ENCODE measurements at regions not wholly inside any gene's neighbourhood (a gene's known extent, or its start where the extent isn't known, plus 50 kb on each side); places are given as distances from the start of the nearest gene placed in this dataset.
A peak's percentile ranks its signal among the peaks of the same experiment; 100 is the strongest.

DNA sequence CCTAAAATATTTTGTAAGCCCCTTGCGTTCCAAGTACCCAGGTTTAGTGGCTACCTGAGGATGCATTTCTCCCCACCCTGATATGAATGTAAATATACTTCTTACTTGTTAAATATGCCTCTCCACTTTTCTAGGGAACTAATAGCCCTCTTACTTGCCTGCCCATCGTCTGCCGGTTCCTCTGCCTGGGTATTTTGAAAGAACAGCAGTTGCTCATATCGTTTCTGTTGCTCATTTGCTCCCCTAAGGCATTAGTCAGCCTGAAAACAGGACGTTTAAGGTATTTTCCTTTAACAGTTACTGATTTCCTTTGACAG, 141.3 kb upstream of the CARMIL1 start (continued):
- TF ChIP-seq, protein P1, sequence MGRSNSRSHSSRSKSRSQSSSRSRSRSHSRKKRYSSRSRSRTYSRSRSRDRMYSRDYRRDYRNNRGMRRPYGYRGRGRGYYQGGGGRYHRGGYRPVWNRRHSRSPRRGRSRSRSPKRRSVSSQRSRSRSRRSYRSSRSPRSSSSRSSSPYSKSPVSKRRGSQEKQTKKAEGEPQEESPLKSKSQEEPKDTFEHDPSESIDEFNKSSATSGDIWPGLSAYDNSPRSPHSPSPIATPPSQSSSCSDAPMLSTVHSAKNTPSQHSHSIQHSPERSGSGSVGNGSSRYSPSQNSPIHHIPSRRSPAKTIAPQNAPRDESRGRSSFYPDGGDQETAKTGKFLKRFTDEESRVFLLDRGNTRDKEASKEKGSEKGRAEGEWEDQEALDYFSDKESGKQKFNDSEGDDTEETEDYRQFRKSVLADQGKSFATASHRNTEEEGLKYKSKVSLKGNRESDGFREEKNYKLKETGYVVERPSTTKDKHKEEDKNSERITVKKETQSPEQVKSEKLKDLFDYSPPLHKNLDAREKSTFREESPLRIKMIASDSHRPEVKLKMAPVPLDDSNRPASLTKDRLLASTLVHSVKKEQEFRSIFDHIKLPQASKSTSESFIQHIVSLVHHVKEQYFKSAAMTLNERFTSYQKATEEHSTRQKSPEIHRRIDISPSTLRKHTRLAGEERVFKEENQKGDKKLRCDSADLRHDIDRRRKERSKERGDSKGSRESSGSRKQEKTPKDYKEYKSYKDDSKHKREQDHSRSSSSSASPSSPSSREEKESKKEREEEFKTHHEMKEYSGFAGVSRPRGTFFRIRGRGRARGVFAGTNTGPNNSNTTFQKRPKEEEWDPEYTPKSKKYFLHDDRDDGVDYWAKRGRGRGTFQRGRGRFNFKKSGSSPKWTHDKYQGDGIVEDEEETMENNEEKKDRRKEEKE (IDR thresholded peaks at IDR 0.05) = no peak
- peak in 1 of 2 experiments; percentile 71; a peak in 1 of 4 replicates for TF ChIP-seq CEBPB (IDR thresholded peaks at IDR 0.05; ENCODE audit: borderline replicate concordance in 1 of 2, low read depth in 2 of 2, low read length in 2 of 2)
- TF ChIP-seq, protein P2, sequence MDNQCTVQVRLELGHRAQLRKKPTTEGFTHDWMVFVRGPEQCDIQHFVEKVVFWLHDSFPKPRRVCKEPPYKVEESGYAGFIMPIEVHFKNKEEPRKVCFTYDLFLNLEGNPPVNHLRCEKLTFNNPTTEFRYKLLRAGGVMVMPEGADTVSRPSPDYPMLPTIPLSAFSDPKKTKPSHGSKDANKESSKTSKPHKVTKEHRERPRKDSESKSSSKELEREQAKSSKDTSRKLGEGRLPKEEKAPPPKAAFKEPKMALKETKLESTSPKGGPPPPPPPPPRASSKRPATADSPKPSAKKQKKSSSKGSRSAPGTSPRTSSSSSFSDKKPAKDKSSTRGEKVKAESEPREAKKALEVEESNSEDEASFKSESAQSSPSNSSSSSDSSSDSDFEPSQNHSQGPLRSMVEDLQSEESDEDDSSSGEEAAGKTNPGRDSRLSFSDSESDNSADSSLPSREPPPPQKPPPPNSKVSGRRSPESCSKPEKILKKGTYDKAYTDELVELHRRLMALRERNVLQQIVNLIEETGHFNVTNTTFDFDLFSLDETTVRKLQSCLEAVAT (IDR thresholded peaks at IDR 0.05) = no peak
- peak; percentile 48; the same call in 1 of the 2 replicates for TF ChIP-seq MYB (IDR thresholded peaks at IDR 0.05; ENCODE audit: borderline replicate concordance, low read depth, low read length)
- TF ChIP-seq IKZF2 (IDR thresholded peaks at IDR 0.05) = no peak
- TF ChIP-seq RAD51 (IDR thresholded peaks at IDR 0.05) = no peak

DNA sequence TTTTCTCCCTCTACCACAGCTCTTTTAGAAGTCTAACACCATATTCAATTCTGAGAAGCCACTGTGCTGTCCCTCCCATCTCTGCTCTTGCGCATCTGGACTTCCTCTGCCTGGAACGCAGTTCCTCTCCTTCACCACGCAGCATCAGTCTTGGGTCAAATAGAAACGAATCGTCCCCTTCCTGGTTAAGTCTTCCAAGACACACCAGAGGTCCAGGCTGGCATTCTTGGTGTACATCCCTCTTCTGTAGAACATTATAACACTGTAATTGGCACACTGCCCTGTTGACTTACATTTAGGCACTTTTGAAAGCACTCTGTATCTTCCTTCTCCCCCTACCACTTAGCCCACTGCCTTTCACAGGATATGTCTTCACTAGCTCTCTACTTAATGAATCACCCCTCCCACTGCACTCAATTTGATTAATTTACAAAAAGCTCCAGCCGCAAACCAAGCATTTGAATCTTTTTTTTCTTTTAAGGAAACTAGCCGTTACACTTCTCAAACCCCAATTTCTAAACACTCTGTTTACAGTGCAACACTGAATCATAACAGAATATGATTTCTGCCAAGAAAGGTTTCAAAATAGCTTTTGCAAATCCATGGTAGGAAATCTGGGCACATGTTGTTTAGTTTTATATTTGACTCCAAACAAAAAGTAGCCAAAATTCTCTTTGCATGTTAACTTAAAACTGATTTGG, 140.8 kb upstream of the CARMIL1 start:
- H3K27me3 ChIP-seq (replicated peaks in 1 of 2; ENCODE audit: control insufficient read depth in 2 of 2, insufficient read depth in 2 of 2, low read length in 1 of 2) = no peaks in the 10 kb centered on the region
- peak; percentile 52 for FAIRE-seq
- TF ChIP-seq SP1 (IDR thresholded peaks at IDR 0.05; ENCODE audit: low read depth, low read length) (no peak), RAD51 (IDR thresholded peaks at IDR 0.05) (no peak), ZNF274 (IDR thresholded peaks at IDR 0.05; ENCODE audit: insufficient read depth, insufficient read length) (no peak), FOXM1 (IDR thresholded peaks at IDR 0.05; ENCODE audit: low read depth, low read length) (peak; percentile 46; the same call in 1 of the 2 replicates), CBX5 (IDR thresholded peaks at IDR 0.05; ENCODE audit: low read depth) (no peak), IRF4 (IDR thresholded peaks at IDR 0.05; ENCODE audit: low read depth, low read length) (0 out of 2 replicates have a peak, but pooled peaks have one; percentile 10), ETV6 (conservative IDR thresholded peaks at IDR 0.05 in 1 of 2, IDR thresholded peaks at IDR 0.05 in 1 of 2; ENCODE audit: borderline replicate concordance in 1 of 2, low read depth in 1 of 2) (no peak; a peak in 1 of 4 replicates)
- TF ChIP-seq, protein P3, sequence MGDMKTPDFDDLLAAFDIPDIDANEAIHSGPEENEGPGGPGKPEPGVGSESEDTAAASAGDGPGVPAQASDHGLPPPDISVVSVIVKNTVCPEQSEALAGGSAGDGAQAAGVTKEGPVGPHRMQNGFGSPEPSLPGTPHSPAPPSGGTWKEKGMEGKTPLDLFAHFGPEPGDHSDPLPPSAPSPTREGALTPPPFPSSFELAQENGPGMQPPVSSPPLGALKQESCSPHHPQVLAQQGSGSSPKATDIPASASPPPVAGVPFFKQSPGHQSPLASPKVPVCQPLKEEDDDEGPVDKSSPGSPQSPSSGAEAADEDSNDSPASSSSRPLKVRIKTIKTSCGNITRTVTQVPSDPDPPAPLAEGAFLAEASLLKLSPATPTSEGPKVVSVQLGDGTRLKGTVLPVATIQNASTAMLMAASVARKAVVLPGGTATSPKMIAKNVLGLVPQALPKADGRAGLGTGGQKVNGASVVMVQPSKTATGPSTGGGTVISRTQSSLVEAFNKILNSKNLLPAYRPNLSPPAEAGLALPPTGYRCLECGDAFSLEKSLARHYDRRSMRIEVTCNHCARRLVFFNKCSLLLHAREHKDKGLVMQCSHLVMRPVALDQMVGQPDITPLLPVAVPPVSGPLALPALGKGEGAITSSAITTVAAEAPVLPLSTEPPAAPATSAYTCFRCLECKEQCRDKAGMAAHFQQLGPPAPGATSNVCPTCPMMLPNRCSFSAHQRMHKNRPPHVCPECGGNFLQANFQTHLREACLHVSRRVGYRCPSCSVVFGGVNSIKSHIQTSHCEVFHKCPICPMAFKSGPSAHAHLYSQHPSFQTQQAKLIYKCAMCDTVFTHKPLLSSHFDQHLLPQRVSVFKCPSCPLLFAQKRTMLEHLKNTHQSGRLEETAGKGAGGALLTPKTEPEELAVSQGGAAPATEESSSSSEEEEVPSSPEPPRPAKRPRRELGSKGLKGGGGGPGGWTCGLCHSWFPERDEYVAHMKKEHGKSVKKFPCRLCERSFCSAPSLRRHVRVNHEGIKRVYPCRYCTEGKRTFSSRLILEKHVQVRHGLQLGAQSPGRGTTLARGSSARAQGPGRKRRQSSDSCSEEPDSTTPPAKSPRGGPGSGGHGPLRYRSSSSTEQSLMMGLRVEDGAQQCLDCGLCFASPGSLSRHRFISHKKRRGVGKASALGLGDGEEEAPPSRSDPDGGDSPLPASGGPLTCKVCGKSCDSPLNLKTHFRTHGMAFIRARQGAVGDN (IDR thresholded peaks at IDR 0.05) = no peak

More for the DNA sequence above, 140.8 kb upstream of the CARMIL1 start:
- in situ Hi-C loops (cut with MboI) (no loop called here), intact Hi-C loops (cut with micrococcal nuclease; ENCODE audit: unreplicated experiment) (loop anchor here (10.0 kb wide), 1 partner anchor 204 kb away; the partner anchor contains the start of gene RIPOR2)
- ChIA-PET CTCF (interaction anchor here (0.6 to 2.3 kb wide), 10 partner anchors 9 to 421 kb away, joined by 3 to 10 read pairs (median 3); no protein-coding TSS in a partner anchor), SMC1A (ENCODE audit: uncharacterized antibody, unreplicated experiment) (interaction anchor here (0.8 to 2.3 kb wide), 10 partner anchors 9 to 824 kb away, joined by 3 to 17 read pairs (median 4); partner anchors contain the start of gene TRIM38), RAD21 (ENCODE audit: unreplicated experiment) (interaction anchor here (1.0 to 2.4 kb wide), 5 partner anchors 9 to 266 kb away, joined by 3 to 11 read pairs (median 4); no protein-coding TSS in a partner anchor), POLR2A (interaction anchor here (0.6 to 1.7 kb wide), 5 partner anchors 8 to 615 kb away, joined by 3 to 6 read pairs (median 4); no protein-coding TSS in a partner anchor)
- H2AFZ ChIP-seq (ENCODE audit: control insufficient read depth, low read depth, low read length) = peak overlapping the region; percentile 92
- H3K4me3 ChIP-seq = peak overlapping the region; percentile 74
- H3K27ac ChIP-seq (ENCODE audit: control insufficient read depth, insufficient read depth) = peak overlapping the region; percentile 98
- 0% methylated on average over 7 of the region's 7 CpGs for WGBS (ENCODE audit: insufficient coverage, insufficient replicate concordance, low lambda C conversion rate, missing lambda C conversion rate)
- DNase-seq (ENCODE audit: low read depth, low spot score) = peak; percentile 81
- peaks cover 9% of the 10 kb centered on the region for H3K9me3 ChIP-seq (replicated peaks; ENCODE audit: control insufficient read depth, insufficient read depth, low read length)
- H3K9ac ChIP-seq (ENCODE audit: control insufficient read depth, insufficient read depth, low read length) = peak overlapping the region; percentile 74
- H3K4me1 ChIP-seq (ENCODE audit: control insufficient read depth, insufficient read depth, low read length) = peaks cover 7% of the 10 kb centered on the region
- no peaks in the 10 kb centered on the region for H3K36me3 ChIP-seq (ENCODE audit: control insufficient read depth in 2 of 2, insufficient read depth in 2 of 2, low read length in 1 of 2)
- peak overlapping the region; percentile 95 for H3K4me2 ChIP-seq (ENCODE audit: control insufficient read depth, insufficient read depth)
- no peaks in the 10 kb centered on the region for H4K20me1 ChIP-seq (ENCODE audit: control insufficient read depth, insufficient read depth)
- H3K79me2 ChIP-seq (ENCODE audit: control insufficient read depth, insufficient read depth, low read length) = peaks cover 9% of the 10 kb centered on the region
- TSS peak; percentile 86 for BruUV-seq (replicated peaks)
- ATAC-seq = peak; percentile 95

Data from GM12878 (cell line).